ENCODE measurements at regions not wholly inside any gene's neighbourhood (a gene's known extent, or its start where the extent isn't known, plus 50 kb on each side); places are given as distances from the start of the nearest gene placed in this dataset.

GRCh38 chr9:107625383-107625984 lies 135.9 kb upstream of the KLF4 start:
- DNase-seq: no peak

- DNase-seq: no peak
Measured at GRCh38 chr9:107624234-107624948, 134.8 kb upstream of the KLF4 start.

DNA sequence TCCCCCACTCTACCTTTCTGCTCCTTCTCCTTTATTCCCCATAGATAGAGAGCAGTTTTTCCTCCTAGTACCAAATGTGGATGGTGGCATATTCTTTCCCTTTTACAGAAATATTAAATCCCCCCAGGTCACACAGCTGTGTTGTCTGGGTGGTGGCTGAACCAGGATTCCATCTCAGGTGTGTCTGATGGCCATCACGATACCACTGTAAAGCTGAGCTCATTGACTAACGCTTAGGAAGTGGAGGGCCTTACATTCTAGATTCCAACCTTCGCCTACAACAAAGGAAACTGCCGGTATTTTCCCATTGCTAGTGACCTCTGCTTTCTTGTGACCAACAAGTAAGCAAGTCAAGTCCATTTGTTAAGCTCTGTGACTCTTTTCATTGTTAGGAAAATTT lies 131.9 kb upstream of the KLF4 start:
- no peak for DNase-seq

GRCh38 chr9:107620801-107621200 lies 131.2 kb upstream of the KLF4 start:
- DNase-seq: no peak

DNA sequence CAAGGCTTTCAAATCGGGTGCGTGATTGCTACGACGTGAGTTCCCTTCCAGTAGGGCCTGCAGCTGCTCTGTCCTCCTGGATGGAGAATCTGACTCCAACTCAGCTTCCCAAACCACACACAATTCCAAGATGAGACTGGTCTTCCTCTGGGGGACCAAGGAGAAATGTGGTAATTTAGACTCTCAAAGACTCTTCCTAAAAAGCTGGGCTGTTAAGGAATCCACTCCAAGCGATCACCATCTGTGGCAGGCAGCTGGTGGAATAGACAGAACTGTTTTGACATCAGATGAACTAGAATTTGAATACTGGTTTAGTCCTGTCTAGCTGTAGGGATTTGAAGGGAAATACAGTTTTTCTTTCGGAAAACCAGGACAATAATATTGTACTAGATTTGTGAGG lies 130.7 kb upstream of the KLF4 start:
- DNase-seq: no peak

DNA sequence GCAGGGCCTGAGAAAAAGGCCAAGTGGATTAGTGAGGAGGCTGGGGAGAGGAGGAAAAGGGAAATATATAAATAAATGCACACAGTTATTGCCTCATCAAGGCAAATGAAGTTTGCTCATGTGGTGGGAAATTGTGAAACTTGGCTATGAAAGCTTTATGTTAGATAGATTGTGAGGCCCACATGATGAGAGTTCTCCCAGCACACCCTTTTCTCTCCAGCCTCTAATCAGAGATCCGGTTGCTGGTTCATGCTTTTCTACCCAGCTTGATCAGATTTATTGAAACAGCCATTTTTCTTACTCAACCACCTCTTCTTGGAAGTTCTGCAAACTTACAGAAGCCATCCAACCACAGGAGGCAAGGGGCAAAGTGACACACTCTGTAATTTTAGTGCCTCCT lies 125.8 kb upstream of the KLF4 start:
- DNase-seq: no peak

DNA sequence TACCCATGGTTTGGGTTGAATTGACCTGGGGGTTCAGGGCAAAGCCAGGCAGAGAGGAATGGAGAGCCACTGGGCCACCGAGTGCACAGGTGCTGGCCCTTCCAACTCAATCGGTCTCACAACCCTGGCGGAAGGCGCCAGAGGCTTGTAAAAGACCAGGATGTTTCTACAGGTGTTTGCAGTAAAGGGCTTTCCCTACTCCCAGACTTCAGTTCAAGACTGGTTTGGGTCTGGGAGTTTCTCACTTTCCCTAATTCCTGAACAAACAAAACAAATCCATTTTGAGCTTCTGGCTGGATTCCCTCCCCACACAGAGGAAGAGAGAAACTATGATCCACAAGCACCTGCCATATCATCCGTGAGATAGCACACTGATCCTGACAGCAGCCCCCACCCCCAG lies 125.2 kb upstream of the KLF4 start:
- DNase-seq: no peak

GRCh38 chr9:107613321-107613720 lies 123.8 kb upstream of the KLF4 start:
- no peak for DNase-seq

DNA sequence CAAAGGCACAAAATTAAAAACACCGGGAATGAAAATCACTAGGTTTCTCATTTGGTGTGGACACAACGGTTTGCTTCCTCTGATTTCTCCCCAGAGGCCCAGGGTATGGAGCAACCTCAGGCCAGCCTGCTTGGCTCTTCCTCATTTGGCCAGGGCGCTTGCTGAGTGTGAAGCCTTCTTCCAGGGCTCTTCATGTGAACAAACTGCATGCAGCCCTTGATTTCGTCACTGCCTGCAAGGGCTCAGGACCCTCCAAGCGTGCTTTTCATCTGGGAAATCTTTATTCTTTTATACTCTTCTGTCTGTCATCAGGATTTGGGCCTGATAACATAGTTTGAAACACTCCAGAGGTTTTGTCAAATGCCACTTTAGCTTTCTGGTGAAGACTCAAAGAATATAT lies 122.6 kb upstream of the KLF4 start:
- no peak for DNase-seq

- no peak for DNase-seq
Measured at GRCh38 chr9:107609547-107609946, 120.0 kb upstream of the KLF4 start.

DNA sequence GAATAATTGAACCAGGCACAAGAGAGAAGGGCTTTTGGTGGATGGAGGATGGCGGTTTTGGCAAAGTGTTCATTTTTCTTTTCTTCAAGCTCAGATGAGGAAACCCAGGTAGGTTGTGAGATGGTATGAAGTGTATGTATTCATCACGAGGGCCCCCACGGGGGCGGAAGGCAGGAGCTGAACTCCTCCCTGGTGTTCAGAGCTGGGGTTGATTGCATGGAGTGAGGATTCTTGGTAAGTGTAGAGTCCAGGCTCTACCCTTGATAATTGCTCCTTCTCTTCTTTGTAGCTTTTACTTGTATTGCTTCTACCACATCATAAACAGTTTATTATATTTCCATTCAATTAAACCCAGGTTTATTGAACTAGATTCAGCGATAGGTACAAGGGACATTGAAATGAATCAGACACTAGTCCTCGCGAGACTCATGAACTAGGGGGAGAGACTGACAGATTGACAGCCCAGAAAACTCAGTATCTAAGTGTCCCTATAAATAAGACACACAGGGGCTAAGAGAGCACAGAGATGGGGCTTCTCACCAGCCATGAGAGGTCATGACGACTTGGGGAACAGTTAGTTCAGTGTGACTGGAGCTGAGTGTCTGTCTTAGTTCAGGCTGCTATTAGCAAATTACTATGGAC lies 116.7 kb upstream of the KLF4 start:
- no peak for DNase-seq

DNA sequence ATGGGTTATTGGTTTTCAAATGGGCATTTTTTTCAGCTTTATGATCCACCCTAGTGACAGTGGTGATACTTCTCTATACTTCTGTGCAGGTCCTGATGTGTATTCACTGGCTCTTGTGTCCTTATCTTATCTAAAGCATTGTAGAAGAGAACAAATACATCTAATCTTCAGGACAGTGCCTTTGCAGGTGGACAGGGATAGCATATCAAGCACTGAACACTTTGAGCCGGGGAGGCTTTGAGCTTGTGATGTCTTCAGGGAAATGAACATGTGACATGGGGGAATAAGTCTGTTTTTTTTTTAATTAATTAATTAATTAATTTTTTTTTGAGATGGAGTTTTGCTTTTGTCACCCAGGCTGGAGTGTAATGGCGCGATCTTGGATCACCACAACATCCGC lies 115.5 kb upstream of the KLF4 start:
- DNase-seq: no peak

GRCh38 chr9:107603281-107603680 lies 113.7 kb upstream of the KLF4 start:
- no peak for DNase-seq

- no peak for DNase-seq
Measured at GRCh38 chr9:107600060-107600573, 110.5 kb upstream of the KLF4 start.

DNA sequence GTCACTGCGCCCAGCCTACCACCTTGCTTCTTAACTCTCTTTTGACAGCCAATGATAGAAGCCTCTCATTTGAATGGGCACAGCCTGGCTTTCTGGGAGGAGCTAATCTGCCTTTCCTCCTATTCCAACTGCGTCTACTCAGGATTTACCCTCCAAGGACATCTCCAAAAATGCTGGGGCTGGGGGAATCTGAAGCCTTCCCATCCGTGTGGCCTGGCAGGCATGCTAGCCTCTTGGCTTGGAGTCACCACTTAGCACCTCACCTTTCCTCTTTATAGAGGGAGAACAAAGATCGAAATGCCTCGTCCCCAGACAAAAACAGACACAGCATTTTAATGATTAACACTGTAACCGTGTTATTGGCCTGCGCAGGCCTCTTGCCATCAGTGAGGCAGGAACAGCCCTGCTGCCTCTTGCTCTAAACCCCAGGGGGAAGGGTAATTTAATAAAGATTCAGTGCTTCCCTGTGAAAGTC lies 108.2 kb upstream of the KLF4 start:
- no peak for DNase-seq

GRCh38 chr9:107594908-107595530 lies 105.5 kb upstream of the KLF4 start:
- DNase-seq: no peak

GRCh38 chr9:107593224-107593870 lies 103.8 kb upstream of the KLF4 start:
- DNase-seq: no peak

DNA sequence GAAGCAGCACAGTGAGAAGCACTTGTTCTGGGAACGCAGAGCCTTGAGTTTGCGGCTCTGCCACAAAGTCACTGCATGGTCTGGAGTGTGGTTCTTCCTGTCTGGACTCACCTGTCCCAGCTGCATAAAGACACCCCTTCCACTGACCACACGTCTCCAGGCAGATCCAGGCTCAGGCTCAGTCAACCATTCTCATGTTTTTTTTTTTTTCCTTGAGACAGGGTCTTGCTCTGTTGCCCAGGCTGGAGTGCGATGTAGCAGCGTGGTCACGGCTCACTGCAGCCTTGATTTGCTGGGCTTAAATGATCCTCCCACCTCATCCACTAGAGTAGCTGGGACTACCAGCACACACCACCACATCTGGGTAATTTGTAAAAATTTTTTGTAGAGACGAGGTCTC lies 102.9 kb upstream of the KLF4 start:
- no peak for DNase-seq

GRCh38 chr9:107591781-107592180 lies 102.2 kb upstream of the KLF4 start:
- no peak for DNase-seq

- DNase-seq: no peak
Measured at GRCh38 chr9:107588393-107588792, 98.8 kb upstream of the KLF4 start.

DNA sequence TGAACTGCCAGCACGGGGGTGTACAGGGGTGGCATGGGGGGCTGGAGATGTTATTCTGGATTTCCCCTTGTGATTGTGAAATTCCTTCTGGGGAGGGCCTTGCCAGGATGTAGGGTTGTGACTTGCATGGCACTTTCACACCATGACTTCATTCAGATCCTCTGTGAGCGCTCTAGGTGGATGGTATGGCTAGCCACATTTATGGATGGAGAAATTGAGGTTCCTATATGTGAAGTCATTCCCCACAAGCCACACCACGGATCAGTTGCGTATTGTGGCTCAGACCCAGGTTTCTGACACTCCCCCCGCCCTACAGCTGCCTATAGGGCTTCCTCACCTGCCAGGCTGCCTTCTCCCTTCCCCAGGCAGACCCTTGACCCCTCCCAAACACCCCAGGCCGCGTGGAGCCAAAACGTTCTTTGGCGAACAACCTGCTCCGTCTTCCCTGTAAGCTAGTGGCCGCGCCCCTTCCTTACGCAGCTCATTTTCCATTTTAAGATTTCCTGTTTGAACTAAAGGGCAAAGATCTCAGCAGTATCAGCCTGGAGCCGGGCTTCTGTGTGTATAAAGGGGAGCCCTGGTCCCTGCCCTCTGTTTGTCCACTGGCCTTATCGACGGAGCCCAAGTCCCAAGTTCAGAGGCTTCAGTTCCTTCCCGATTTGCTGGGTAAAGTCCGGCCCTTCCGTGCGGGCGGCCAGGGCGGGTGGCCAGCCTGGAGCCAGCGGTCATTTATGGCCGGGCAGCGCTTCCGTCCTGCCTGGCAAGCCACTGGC lies 97.8 kb upstream of the KLF4 start:
- DNase-seq: no peak

- no peak for DNase-seq
Measured at GRCh38 chr9:107586493-107586892, 96.9 kb upstream of the KLF4 start.

All from NCI-H748 treated with DMSO at 0.1 percent for 48 hours (cell line).